ENCODE measurements at regions not wholly inside any gene's neighbourhood (a gene's known extent, or its start where the extent isn't known, plus 50 kb on each side); places are given as distances from the start of the nearest gene placed in this dataset.

DNA sequence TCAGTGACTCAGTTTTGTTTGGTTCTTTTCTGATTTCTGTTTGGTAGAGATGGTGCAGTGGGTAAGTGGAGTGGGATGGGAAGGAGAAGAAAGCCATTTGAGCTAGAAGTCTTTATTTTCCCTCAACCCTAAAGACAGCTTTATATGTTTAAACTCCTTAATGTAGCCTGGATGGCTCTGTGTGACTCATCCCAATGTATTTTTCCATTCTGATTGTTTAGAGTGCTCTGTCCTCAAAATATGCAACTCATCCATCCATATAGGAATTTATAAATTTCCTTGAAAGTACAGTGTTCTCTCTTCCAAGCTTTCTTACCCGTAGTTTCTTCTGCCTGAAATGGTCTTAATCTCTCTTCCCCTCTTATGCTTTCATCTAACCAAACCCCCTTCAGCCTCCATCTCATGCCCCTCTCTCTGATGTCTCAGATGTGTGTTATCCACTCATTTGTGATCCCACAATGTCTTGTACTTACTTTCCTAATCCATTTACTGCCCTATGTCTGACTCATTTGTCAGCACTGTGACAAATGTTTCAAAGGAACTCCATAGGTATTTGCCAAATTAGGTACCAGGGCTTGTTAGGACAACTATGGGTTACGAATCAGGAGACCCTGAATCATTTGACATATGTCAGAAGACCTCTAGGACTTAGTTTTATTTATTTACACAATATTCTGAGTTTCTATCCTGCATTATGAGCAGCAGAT is 217.5 kb upstream of the SGCD start:
- DNase-seq (ENCODE audit: low read depth in 3 of 3, low spot score in 1 of 3), result no peak

DNA sequence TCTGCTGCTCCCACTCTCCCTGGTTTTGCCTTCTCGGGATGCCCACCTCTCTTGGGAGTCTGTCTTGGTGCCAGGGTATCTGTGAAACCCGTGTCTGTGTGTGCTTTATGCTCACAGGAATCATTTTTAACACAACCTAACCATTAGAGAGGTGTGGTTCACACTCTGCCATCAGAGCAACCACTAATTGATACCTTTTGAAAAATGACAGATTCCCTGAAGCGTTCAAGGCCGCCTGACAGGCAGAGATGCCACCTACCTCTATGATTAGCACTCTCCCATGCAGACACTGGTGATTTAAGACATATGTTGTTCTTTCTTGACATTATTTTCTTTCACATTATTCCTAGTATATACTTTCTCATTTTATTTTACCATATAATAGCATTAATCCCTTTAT is 207.3 kb upstream of the SGCD start:
- DNase-seq (ENCODE audit: low read depth in 3 of 3, low spot score in 1 of 3), result no peak

- no peak for DNase-seq (ENCODE audit: low read depth in 3 of 3, low spot score in 1 of 3)
These were observed 206.2 kb upstream of the SGCD start for GRCh38 chr5:156120777-156121176.

- DNase-seq (ENCODE audit: low read depth in 3 of 3, low spot score in 1 of 3), result no peak
These were observed 205.7 kb upstream of the SGCD start for GRCh38 chr5:156121234-156121633.

- no peak for DNase-seq (ENCODE audit: low read depth in 3 of 3, low spot score in 1 of 3)
These were observed 205.1 kb upstream of the SGCD start for GRCh38 chr5:156121882-156122281.

- no peak for DNase-seq (ENCODE audit: low read depth in 3 of 3, low spot score in 1 of 3)
These were observed 202.3 kb upstream of the SGCD start for GRCh38 chr5:156124708-156125107.

DNA sequence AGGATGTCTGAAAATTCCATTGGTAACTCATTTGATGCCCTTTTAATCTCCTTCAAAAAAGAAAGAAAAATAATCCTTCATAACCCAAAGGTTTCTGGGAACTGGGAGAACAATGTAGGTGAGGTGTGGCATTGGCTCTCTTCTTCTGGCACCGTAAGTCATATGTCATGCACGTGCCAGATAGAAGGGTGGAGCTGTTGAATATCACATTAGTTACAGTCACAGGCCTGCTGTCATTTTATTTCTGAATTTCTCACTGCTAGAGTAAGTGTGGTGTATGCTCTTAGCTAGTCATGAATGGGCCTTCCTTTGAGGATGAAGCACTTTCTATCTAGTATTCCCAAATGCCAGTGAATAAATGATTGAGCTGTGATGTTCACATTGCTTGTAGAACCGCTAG is 201.8 kb upstream of the SGCD start:
- DNase-seq (ENCODE audit: low read depth in 3 of 3, low spot score in 1 of 3), result no peak

DNA sequence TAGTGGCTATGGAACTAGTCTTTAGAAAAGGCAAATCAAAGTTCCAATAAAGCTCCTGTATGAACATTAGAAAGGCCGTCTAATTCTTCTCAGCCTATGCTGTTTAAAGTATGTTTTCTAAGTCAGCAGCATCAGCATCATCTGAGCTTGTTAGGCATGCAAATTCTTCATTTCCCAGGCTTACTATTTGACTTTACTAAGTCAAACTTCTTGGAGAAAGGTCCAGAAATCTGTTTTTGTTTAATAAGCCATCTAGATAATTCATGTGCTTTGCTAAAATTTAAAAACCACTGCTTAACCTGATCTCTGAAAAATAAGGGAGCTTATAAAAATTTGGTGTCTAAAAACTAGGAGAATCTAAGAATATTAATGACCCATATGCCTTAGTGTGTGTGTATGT is 200.2 kb upstream of the SGCD start:
- DNase-seq (ENCODE audit: low read depth in 3 of 3, low spot score in 1 of 3), result no peak

- DNase-seq (ENCODE audit: low read depth in 3 of 3, low spot score in 1 of 3), result no peak
These were observed 198.9 kb upstream of the SGCD start for GRCh38 chr5:156128026-156128425.

DNA sequence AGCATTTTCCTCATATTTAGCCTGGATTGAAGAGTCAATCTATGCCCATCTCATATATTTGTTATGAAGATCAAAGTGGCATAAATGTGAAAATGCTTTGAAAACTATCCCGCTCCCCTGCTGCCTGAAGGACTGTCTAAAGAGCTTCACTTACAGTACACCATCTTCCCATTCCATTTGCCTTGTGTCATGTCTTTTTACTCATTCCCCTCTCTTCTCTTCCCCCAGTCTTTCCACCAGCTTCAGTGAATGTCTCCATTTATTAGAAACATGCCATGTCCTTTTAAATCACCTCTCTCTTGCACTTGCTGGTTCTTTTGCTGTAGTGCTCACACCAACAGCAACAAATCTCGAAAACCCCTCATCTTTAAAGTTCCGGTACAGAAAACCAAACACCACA is 192.7 kb upstream of the SGCD start:
- DNase-seq (ENCODE audit: low read depth in 3 of 3, low spot score in 1 of 3), result no peak

- DNase-seq (ENCODE audit: low read depth in 3 of 3, low spot score in 1 of 3), result no peak
These were observed 191.4 kb upstream of the SGCD start for GRCh38 chr5:156135531-156135930.

GRCh38 chr5:156137071-156137869 is 189.7 kb upstream of the SGCD start:
- no peak for DNase-seq (ENCODE audit: low read depth in 3 of 3, low spot score in 1 of 3)

GRCh38 chr5:156142867-156143266 is 184.1 kb upstream of the SGCD start:
- DNase-seq (ENCODE audit: low read depth in 3 of 3, low spot score in 1 of 3), result no peak

- no peak for DNase-seq (ENCODE audit: low read depth in 3 of 3, low spot score in 1 of 3)
These were observed 179.6 kb upstream of the SGCD start for GRCh38 chr5:156147261-156147943.

- no peak for DNase-seq (ENCODE audit: low read depth in 3 of 3, low spot score in 1 of 3)
These were observed 179.0 kb upstream of the SGCD start for GRCh38 chr5:156147944-156148285.

DNA sequence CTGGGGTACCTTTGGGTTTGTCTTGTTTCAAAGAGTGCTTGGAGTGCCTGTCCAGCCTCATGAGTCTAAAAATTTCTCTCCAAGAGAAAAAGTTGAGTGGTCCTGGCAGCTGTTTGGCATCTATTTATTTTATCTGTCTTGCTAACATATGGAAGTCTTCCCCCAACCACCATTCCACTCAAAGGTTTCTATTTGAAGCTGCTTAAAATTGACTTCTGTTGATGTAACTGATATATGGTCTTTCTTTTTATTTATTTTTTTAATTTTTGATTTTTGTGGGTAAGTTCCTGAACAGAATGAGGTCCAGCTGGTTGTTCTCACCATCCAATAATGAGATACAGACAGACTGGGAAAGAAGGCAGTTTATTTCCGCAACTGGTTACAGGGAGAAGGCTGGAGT is 178.7 kb upstream of the SGCD start:
- DNase-seq (ENCODE audit: low read depth in 3 of 3, low spot score in 1 of 3), result no peak

GRCh38 chr5:156149213-156149612 is 177.8 kb upstream of the SGCD start:
- no peak for DNase-seq (ENCODE audit: low read depth in 3 of 3, low spot score in 1 of 3)

GRCh38 chr5:156153602-156154001 is 173.4 kb upstream of the SGCD start:
- DNase-seq (ENCODE audit: low read depth in 3 of 3, low spot score in 1 of 3), result no peak

GRCh38 chr5:156154757-156155156 is 172.2 kb upstream of the SGCD start:
- DNase-seq (ENCODE audit: low read depth in 3 of 3, low spot score in 1 of 3), result no peak

DNA sequence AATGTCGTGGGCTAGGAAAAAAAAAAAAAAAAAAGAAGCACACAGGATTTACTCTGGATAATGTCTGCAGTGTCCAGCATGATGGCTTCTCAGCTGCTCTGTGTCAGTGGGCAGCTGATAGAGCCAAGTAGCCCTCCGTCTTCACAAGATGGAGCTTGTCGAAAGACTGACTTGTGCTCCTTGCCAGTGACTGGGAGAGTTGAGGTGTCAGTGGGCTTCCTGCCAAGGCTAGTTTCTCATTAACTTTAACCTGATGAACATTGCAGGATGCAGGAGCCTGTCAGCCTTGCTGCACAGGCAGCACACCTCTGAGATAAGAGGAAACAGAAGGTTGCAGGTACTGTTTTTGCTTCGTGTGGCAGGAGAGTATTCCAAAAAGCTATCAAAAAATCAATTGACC is 171.4 kb upstream of the SGCD start:
- DNase-seq (ENCODE audit: low read depth in 3 of 3, low spot score in 1 of 3), result no peak

GRCh38 chr5:156164306-156164705 is 162.7 kb upstream of the SGCD start:
- DNase-seq (ENCODE audit: low read depth in 3 of 3, low spot score in 1 of 3), result no peak

- DNase-seq (ENCODE audit: low read depth in 3 of 3, low spot score in 1 of 3), result no peak
These were observed 157.5 kb upstream of the SGCD start for GRCh38 chr5:156169495-156169894.

Measured in stimulated activated CD4-positive, alpha-beta T cell treated with anti-CD3 and anti-CD28 coated beads, TNF-alpha, amount 100 ng/mL, for 1 hour (primary cell).